HCT116 (cell line): ENCODE measurements at regions not wholly inside any gene's neighbourhood (a gene's known extent, or its start where the extent isn't known, plus 50 kb on each side); places are given as distances from the start of the nearest gene placed in this dataset.

ENCODE experiments used
- ATAC-seq: fragments of 200-7000 bp; cut with Tn5 transposase; 2 replicates; pipeline ENCODE4 v1.9.1; 2020; ENCODE audit warnings: mild to moderate bottlenecking, moderate library complexity
- BruUV-seq: library from RNA; stranded (reverse); fragments of 400-500 nt; replicated peaks from 2 replicates; lab custom pipeline; 2021; lab: Mats Ljungman, UMichigan
- CTCF ChIA-PET: fragments of 300-600 bp; sonication (Branson Sonifier 250); formaldehyde crosslinking; loops from one replicate; lab custom pipeline; 2021; ENCODE audit warnings: antibody characterized with exemption; lab: Charles Lee
- POLR2A ChIA-PET: fragments of 300-600, 350-600 bp; sonication (Branson Sonifier 250); formaldehyde crosslinking; loops from one replicate; lab custom pipeline; 2021; ENCODE audit warnings: antibody characterized with exemption; lab: Charles Lee
- RAD21 ChIA-PET, 2 experiments: fragments of 300-600 bp; sonication (Branson Sonifier 250); formaldehyde crosslinking; loops; one replicate each; lab custom pipeline; 2023; ENCODE audit warnings: low total read pairs in 2 of 2; ENCODE audit not compliant: uncharacterized antibody in 2 of 2, unreplicated experiment in 2 of 2, low non-redundant PET in 1 of 2; lab: Charles Lee
- DNase-seq: peaks from one replicate; pipeline ENCODE4 v3.0.0-alpha.2; 2010; ENCODE audit warnings: low read depth, low spot score
- H2AFZ ChIP-seq: fragments of 200-600 bp; shearing (Covaris generic), sonication (generic); 2 replicates; pipeline ENCODE4 v1.6.1; 2017; ENCODE audit warnings: low read depth, mixed run types, mixed read lengths, antibody characterized with exemption, low read length; ENCODE audit not compliant: poor library complexity, severe bottlenecking
- H3K27ac ChIP-seq: 2 replicates; pipeline ENCODE4 v1.5.1; 2012; ENCODE audit warnings: low read depth, low read length
- H3K27me3 ChIP-seq: fragments of 200-600 bp; sonication (generic); 2 replicates; pipeline ENCODE4 v1.6.1; 2016; ENCODE audit warnings: mixed run types, low read length, mixed read lengths; ENCODE audit not compliant: insufficient read depth
- H3K36me3 ChIP-seq, 2 experiments: fragments of 200-500 bp in 1 of 2; fragments of 200-600 bp in 1 of 2; sonication (Bioruptor generic) in 1 of 2; sonication (generic) in 1 of 2; 2 replicates each; pipeline versions ENCODE4 v1.5.1 to v1.6.1; 2014 to 2016; ENCODE audit warnings: low read length in 2 of 2, inconsistent platforms in 1 of 2, mixed read lengths in 1 of 2, mixed run types in 1 of 2; ENCODE audit not compliant: insufficient read depth in 2 of 2, control insufficient read depth in 1 of 2
- H3K4me1 ChIP-seq, 2 experiments: fragments of 200-600 bp in 1 of 2; sonication (generic) in 1 of 2; 2 replicates each; pipeline versions ENCODE4 v1.5.1 to v1.6.1; 2012 to 2017; ENCODE audit warnings: low read length in 2 of 2, inconsistent platforms in 1 of 2, mild to moderate bottlenecking in 1 of 2, mixed read lengths in 1 of 2, mixed run types in 1 of 2, moderate library complexity in 1 of 2; ENCODE audit not compliant: insufficient read depth in 2 of 2, control insufficient read depth in 1 of 2
- H3K4me2 ChIP-seq: fragments of 200-600 bp; sonication (generic); 2 replicates; pipeline ENCODE4 v1.6.1; 2017; ENCODE audit warnings: mixed run types, low read length, mixed read lengths
- H3K4me3 ChIP-seq, 2 experiments: fragments of 200-600 bp in 1 of 2; sonication (generic) in 1 of 2; replicated peaks in 1 of 2; 2 replicates each; pipeline ENCODE4 v1.5.1; 2011 to 2016; ENCODE audit warnings: low read length in 2 of 2, control low read depth in 1 of 2, low read depth in 1 of 2, mild to moderate bottlenecking in 1 of 2, mixed read lengths in 1 of 2, mixed run types in 1 of 2
- H3K79me2 ChIP-seq: fragments of 200-600 bp; sonication (generic); 2 replicates; pipeline ENCODE4 v1.6.1; 2017; ENCODE audit warnings: mild to moderate bottlenecking, mixed run types, low read length, moderate library complexity, mixed read lengths; ENCODE audit not compliant: insufficient read depth
- H3K9ac ChIP-seq: fragments of 200-600 bp; sonication (generic); 2 replicates; pipeline ENCODE4 v1.6.1; 2016; ENCODE audit warnings: low read length, mixed read lengths
- H3K9me2 ChIP-seq: fragments of 200-600 bp; sonication (generic), shearing (Covaris generic); 2 replicates; pipeline ENCODE4 v1.6.1; 2017; ENCODE audit warnings: mixed run types, mild to moderate bottlenecking, moderate library complexity; ENCODE audit not compliant: insufficient read depth
- H3K9me3 ChIP-seq, 2 experiments: fragments of 200-500 bp in 1 of 2; fragments of 200-600 bp in 1 of 2; sonication (Bioruptor generic) in 1 of 2; sonication (generic) in 1 of 2; 2 replicates each; pipeline ENCODE4 v1.6.1; 2014 to 2017; ENCODE audit warnings: low read length in 2 of 2, mixed read lengths in 2 of 2, inconsistent platforms in 1 of 2, low read depth in 1 of 2, mild to moderate bottlenecking in 1 of 2, mixed run types in 1 of 2, moderate library complexity in 1 of 2; ENCODE audit not compliant: control insufficient read depth in 1 of 2, insufficient read depth in 1 of 2
- H4K20me1 ChIP-seq: fragments of 200-600 bp; sonication (generic), shearing (Covaris generic); 2 replicates; pipeline ENCODE4 v1.6.1; 2017; ENCODE audit warnings: mixed run types, mild to moderate bottlenecking, moderate library complexity; ENCODE audit not compliant: insufficient read depth
- CBX3 ChIP-seq: IDR thresholded peaks from 2 replicates; pipeline ENCODE4 v1.6.1; 2012; ENCODE audit warnings: low read depth
- CEBPB ChIP-seq: IDR thresholded peaks from 2 replicates; pipeline ENCODE4 v1.6.1; 2012; ENCODE audit warnings: low read depth
- ELF1 ChIP-seq: IDR thresholded peaks from 2 replicates; pipeline ENCODE4 v1.6.1; 2012; ENCODE audit warnings: low read depth, borderline replicate concordance
- FOSL1 ChIP-seq: IDR thresholded peaks from 2 replicates; pipeline ENCODE4 v1.6.1; 2012; ENCODE audit warnings: low read depth
- JUND ChIP-seq: IDR thresholded peaks from 2 replicates; pipeline ENCODE4 v1.6.1; 2012
- POLR2A ChIP-seq: IDR thresholded peaks from 2 replicates; pipeline ENCODE4 v1.7.0; 2011; ENCODE audit warnings: borderline replicate concordance; ENCODE audit not compliant: insufficient read depth, insufficient read length; ENCODE audit errors: extremely low read depth
- POLR2AphosphoS5 ChIP-seq: IDR thresholded peaks from 2 replicates; pipeline ENCODE4 v1.6.1; 2011; ENCODE audit warnings: mild to moderate bottlenecking, low read depth, low read length, moderate library complexity
- SIN3A ChIP-seq: IDR thresholded peaks from 2 replicates; pipeline ENCODE4 v1.6.1; 2012; ENCODE audit warnings: low read depth
- SP1 ChIP-seq: IDR thresholded peaks from 2 replicates; pipeline ENCODE4 v1.6.1; 2012; ENCODE audit warnings: low read depth
- SRF ChIP-seq: IDR thresholded peaks from 2 replicates; pipeline ENCODE4 v1.6.1; 2012; ENCODE audit warnings: low read depth
- ZFX ChIP-seq: fragments of 450-650 bp; IDR thresholded peaks from 2 replicates; pipeline ENCODE4 v1.6.1; 2017
- ZNF274 ChIP-seq: fragments of 200-500 bp; sonication (Bioruptor generic); IDR thresholded peaks from 2 replicates; pipeline ENCODE4 v1.6.1; 2014; ENCODE audit warnings: mild to moderate bottlenecking, low read depth, low read length, inconsistent platforms
- intact Hi-C: fragments of 100-400 bp; cut with micrococcal nuclease; formaldehyde crosslinking; loops from 2 replicates; pipeline ENCODE4 v1.10.0; 2022
- TF ChIP-seq, protein P1 (sequence below): IDR thresholded peaks from 2 replicates; pipeline ENCODE4 v1.6.1; 2011; ENCODE audit warnings: mild to moderate bottlenecking, low read length, moderate library complexity; ENCODE audit not compliant: insufficient replicate concordance; ENCODE audit errors: extremely low read depth

DNA sequence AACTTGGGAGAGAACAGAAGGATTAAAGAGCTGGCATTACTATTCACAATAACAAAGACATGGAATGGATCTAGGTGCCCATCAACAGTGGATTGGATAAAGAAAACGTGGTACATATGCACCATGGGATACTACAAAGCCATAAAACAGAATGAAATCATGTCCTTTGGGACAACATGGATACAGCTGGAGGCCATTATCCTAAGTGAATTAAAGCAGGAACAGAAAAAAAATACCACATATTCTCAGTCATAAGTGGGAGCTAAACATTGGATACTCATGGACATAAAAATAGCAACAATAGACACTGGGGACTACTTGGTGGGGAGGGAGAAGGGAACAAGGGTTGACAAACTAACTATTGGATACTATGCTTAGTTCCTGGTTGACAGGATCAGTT lies 133.2 kb upstream of the ITGB1 start:
- Histone ChIP-seq H3K9me3 (no peaks in the 10 kb centered on the region), H3K4me2 (no peak overlapping the region), H3K4me3 (no peak overlapping the region), H3K9ac (no peak overlapping the region), H3K79me2 (no peaks in the 10 kb centered on the region), H3K27ac (no peak overlapping the region), H4K20me1 (no peaks in the 10 kb centered on the region), H3K36me3 (no peaks in the 10 kb centered on the region), H3K27me3 (no peaks in the 10 kb centered on the region), H3K9me2 (no peaks in the 10 kb centered on the region), H2AFZ (no peak overlapping the region), H3K4me1 (no peaks in the 10 kb centered on the region)
- RAD21 ChIA-PET, result no interaction called here
- TF ChIP-seq CBX3 (no peak), CEBPB (no peak), SRF (no peak), POLR2AphosphoS5 (no peak), ZFX (no peak), SIN3A (no peak), ZNF274 (no peak), SP1 (no peak), FOSL1 (no peak), JUND (no peak), POLR2A (no peak), ELF1 (no peak)
- TF ChIP-seq, protein P1, sequence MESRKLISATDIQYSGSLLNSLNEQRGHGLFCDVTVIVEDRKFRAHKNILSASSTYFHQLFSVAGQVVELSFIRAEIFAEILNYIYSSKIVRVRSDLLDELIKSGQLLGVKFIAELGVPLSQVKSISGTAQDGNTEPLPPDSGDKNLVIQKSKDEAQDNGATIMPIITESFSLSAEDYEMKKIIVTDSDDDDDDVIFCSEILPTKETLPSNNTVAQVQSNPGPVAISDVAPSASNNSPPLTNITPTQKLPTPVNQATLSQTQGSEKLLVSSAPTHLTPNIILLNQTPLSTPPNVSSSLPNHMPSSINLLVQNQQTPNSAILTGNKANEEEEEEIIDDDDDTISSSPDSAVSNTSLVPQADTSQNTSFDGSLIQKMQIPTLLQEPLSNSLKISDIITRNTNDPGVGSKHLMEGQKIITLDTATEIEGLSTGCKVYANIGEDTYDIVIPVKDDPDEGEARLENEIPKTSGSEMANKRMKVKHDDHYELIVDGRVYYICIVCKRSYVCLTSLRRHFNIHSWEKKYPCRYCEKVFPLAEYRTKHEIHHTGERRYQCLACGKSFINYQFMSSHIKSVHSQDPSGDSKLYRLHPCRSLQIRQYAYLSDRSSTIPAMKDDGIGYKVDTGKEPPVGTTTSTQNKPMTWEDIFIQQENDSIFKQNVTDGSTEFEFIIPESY, result no peak
- ATAC-seq, result no peak
- no peak for DNase-seq
- POLR2A ChIA-PET, result no interaction called here
- BruUV-seq, result no TSS peak
- intact Hi-C loops, result no loop called here
- CTCF ChIA-PET, result no interaction called here
